ENCODE measurements at regions not wholly inside any gene's neighbourhood (a gene's known extent, or its start where the extent isn't known, plus 50 kb on each side); places are given as distances from the start of the nearest gene placed in this dataset.

DNA sequence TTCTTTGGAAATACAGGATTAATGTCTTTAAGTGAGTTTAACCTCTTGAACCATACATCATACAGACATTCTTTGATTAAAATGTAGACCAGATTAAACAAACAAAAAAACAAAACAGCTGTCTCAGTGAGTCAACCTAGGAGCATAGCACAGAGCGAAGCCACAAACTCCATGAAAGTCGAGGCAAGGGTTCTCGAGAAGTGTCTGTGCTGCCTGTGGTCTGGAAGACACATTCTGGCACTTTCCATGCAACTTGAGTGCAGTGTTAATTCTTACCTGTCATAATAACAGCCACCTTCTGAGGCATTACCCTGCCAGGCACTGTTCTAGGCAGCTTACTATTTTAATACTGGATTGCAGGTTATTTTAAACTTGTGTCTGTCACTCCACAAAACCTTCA, 435.5 kb upstream of the MMADHC start:
- TF ChIP-seq ZNF274 (IDR thresholded peaks at IDR 0.05; ENCODE audit: low read depth, low read length), result no peak
- no peak for TF ChIP-seq YY1 (IDR thresholded peaks at IDR 0.05; ENCODE audit: insufficient read depth, insufficient read length)
